K562 (cell line): ENCODE measurements at regions not wholly inside any gene's neighbourhood (a gene's known extent, or its start where the extent isn't known, plus 50 kb on each side); places are given as distances from the start of the nearest gene placed in this dataset.

Experiments
- ATAC-seq: fragments of 200-7000 bp; cut with Tn5 transposase; 3 replicates; pipeline ENCODE4 v1.9.1; 2020; ENCODE audit warnings: moderate library complexity
- BruUV-seq: library from RNA; stranded (reverse); fragments of 400-500 nt; replicated peaks from 2 replicates; lab custom pipeline; 2021; lab: Mats Ljungman, UMichigan
- CTCF ChIA-PET: fragments of 300-600 bp; formaldehyde crosslinking; extraction: SDS; loops from one replicate; lab custom pipeline; 2021; ENCODE audit warnings: low intra/inter-chr PET ratio; lab: Yijun Ruan, JAX
- POLR2A ChIA-PET: fragments of 300-600, 350-650 bp; sonication (Branson Sonifier 250); formaldehyde crosslinking; extraction: SDS; loops from one replicate; lab custom pipeline; 2021; ENCODE audit warnings: antibody characterized with exemption, inconsistent platforms; lab: Yijun Ruan, JAX
- DNase-seq, 4 experiments: peaks; one replicate each; pipeline versions ENCODE4 v3.0.0 to v3.0.0-alpha.2; 2011 to 2018; ENCODE audit warnings: low spot score in 3 of 4, mixed read lengths in 3 of 4; ENCODE audit errors: extremely low read depth in 1 of 4
- FAIRE-seq: peaks from 2 replicates; lab custom pipeline; 2011; peaks lifted over from hg19 to GRCh38; lab: Jason Lieb, UNC
- H2AFZ ChIP-seq: 2 replicates; pipeline ENCODE4 v1.6.0; 2011; ENCODE audit warnings: low read depth, low read length, control low read depth, inconsistent platforms
- H3K27ac ChIP-seq: fragments of 200-600 bp; 3 replicates; pipeline ENCODE4 v1.8.0; 2011; ENCODE audit warnings: low read depth, mild to moderate bottlenecking, control low read depth, inconsistent platforms, low read length, moderate library complexity, mixed read lengths; ENCODE audit errors: extremely low read depth
- H3K27me3 ChIP-seq, 2 experiments: fragments of 300-600 bp in 1 of 2; 2 replicates in 1 of 2; 3 replicates in 1 of 2; pipeline versions ENCODE4 v1.6.0 to v1.8.0; 2011; ENCODE audit warnings: inconsistent platforms in 2 of 2, low read length in 2 of 2, mild to moderate bottlenecking in 1 of 2, mixed read lengths in 1 of 2, moderate library complexity in 1 of 2; ENCODE audit not compliant: control insufficient read depth in 2 of 2, insufficient read depth in 2 of 2
- H3K36me3 ChIP-seq: fragments of 300-600 bp; 3 replicates; pipeline ENCODE4 v1.8.0; 2011; ENCODE audit warnings: mild to moderate bottlenecking, low read length, inconsistent platforms; ENCODE audit not compliant: control insufficient read depth, insufficient read depth
- H3K4me1 ChIP-seq, 2 experiments: fragments of 200-600 bp in 1 of 2; replicated peaks in 1 of 2; 2 replicates in 1 of 2; 3 replicates in 1 of 2; pipeline versions ENCODE4 v1.5.1 to v1.8.0; 2011; ENCODE audit warnings: inconsistent platforms in 2 of 2, low read length in 2 of 2, mild to moderate bottlenecking in 1 of 2, mixed read lengths in 1 of 2, moderate library complexity in 1 of 2; ENCODE audit not compliant: control insufficient read depth in 2 of 2, insufficient read depth in 2 of 2
- H3K4me2 ChIP-seq: 2 replicates; pipeline ENCODE4 v1.6.1; 2011; ENCODE audit warnings: low read length, control low read depth, inconsistent platforms, mixed read lengths; ENCODE audit not compliant: insufficient read depth
- H3K4me3 ChIP-seq: fragments of 200-600 bp; sonication (generic), shearing (Covaris generic); 2 replicates; pipeline ENCODE4 v1.5.1; 2016; ENCODE audit warnings: control low read depth, inconsistent platforms
- H3K79me2 ChIP-seq: fragments of 200-600 bp; 3 replicates; pipeline ENCODE4 v1.8.0; 2011; ENCODE audit warnings: low read length, inconsistent platforms; ENCODE audit not compliant: control insufficient read depth, insufficient read depth
- H3K9ac ChIP-seq, 2 experiments: 2 replicates each; pipeline versions ENCODE4 v1.6.0 to v1.6.1; 2011; ENCODE audit warnings: low read depth in 2 of 2, low read length in 2 of 2, control low read depth in 1 of 2, inconsistent platforms in 1 of 2, mild to moderate bottlenecking in 1 of 2, mixed read lengths in 1 of 2; ENCODE audit not compliant: insufficient read depth in 1 of 2
- H3K9me1 ChIP-seq: one replicate; pipeline ENCODE4 v1.6.0; 2011; ENCODE audit warnings: inconsistent platforms, mild to moderate bottlenecking, low read length, moderate library complexity; ENCODE audit not compliant: control insufficient read depth, insufficient read depth
- H3K9me3 ChIP-seq: replicated peaks from 2 replicates; pipeline ENCODE4 v1.5.1; 2011; ENCODE audit warnings: low read depth, low read length, inconsistent platforms; ENCODE audit not compliant: control insufficient read depth, insufficient read depth
- H4K20me1 ChIP-seq: replicated peaks from 2 replicates; pipeline ENCODE4 v1.6.1; 2011; ENCODE audit warnings: low read length, inconsistent platforms, mixed read lengths; ENCODE audit not compliant: control insufficient read depth, insufficient read depth
- CCNT2 ChIP-seq: IDR thresholded peaks from 2 replicates; pipeline ENCODE4 v1.6.1; 2011; ENCODE audit warnings: borderline replicate concordance, low read depth, mild to moderate bottlenecking, moderate library complexity, mixed read lengths, low read length; ENCODE audit not compliant: insufficient read length; ENCODE audit errors: extremely low read depth
- ELF4 ChIP-seq: fragments of 450-650 bp; formaldehyde crosslinking; IDR thresholded peaks from 2 replicates; pipeline ENCODE4 v1.4.0; 2022; ENCODE audit warnings: missing genetic modification characterization
- ILK ChIP-seq: fragments of 450-650 bp; IDR thresholded peaks from 2 replicates; pipeline ENCODE4 v1.6.1; 2016; ENCODE audit warnings: missing genetic modification characterization, low read depth, mild to moderate bottlenecking, missing compliant biosample characterization, moderate library complexity, borderline replicate concordance
- KLF1 ChIP-seq: fragments of 450-650 bp; IDR thresholded peaks from 2 replicates; pipeline ENCODE4 v1.6.1; 2016; ENCODE audit warnings: missing genetic modification characterization, missing compliant biosample characterization
- POLR3G ChIP-seq: IDR thresholded peaks from 2 replicates; pipeline ENCODE4 v1.6.1; 2011; ENCODE audit not compliant: insufficient read length, insufficient replicate concordance; ENCODE audit errors: extremely low read depth
- RAD21 ChIP-seq, 2 experiments: fragments of 250-450 bp in 1 of 2; fragments of 450-650 bp in 1 of 2; sonication (Bioruptor Pico) in 1 of 2; formaldehyde crosslinking in 1 of 2; IDR thresholded peaks in 1 of 2; conservative IDR thresholded peaks in 1 of 2; 2 replicates each; pipeline versions ENCODE4 v1.4.0 to v1.8.0; 2020 to 2022; ENCODE audit warnings: mild to moderate bottlenecking in 2 of 2, moderate library complexity in 1 of 2
- SFPQ ChIP-seq: fragments of 200-400 bp; formaldehyde crosslinking; IDR thresholded peaks from 2 replicates; pipeline ENCODE4 v1.6.1; 2017; ENCODE audit warnings: mild to moderate bottlenecking, low read depth, low read length, moderate library complexity
- TCF3 ChIP-seq: sonication (generic); formaldehyde crosslinking; IDR thresholded peaks from 2 replicates; pipeline ENCODE4 v1.4.0; 2020; ENCODE audit warnings: mild to moderate bottlenecking, missing genetic modification reagents
- ZFP36 ChIP-seq: fragments of 150-350 bp; IDR thresholded peaks from 2 replicates; pipeline ENCODE4 v1.6.1; 2018; ENCODE audit warnings: low read length, low read depth; ENCODE audit not compliant: partially characterized antibody
- ZNF217 ChIP-seq: sonication (generic); formaldehyde crosslinking; IDR thresholded peaks from 2 replicates; pipeline ENCODE4 v1.8.0; 2022; ENCODE audit warnings: mild to moderate bottlenecking, missing genetic modification reagents
- ZNF507 ChIP-seq: conservative IDR thresholded peaks from 2 replicates; pipeline ENCODE4 v1.6.1; 2017; ENCODE audit warnings: missing genetic modification characterization, missing compliant biosample characterization
- ZNF778 ChIP-seq: fragments of 450-650 bp; formaldehyde crosslinking; IDR thresholded peaks from 2 replicates; pipeline ENCODE4 v1.4.0; 2020; ENCODE audit warnings: mild to moderate bottlenecking, moderate library complexity
- WGBS: fragments of 100-300 bp; shearing (Covaris generic); methylation state at CpG from one replicate; pipeline ENCODE4 v1.1.6; 2016; ENCODE audit warnings: low coverage, mixed read lengths; ENCODE audit not compliant: insufficient coverage; ENCODE audit errors: missing lambda C conversion rate; 5-methylcytosine and 5-hydroxymethylcytosine counted together
- in situ Hi-C: fragments of 300-500 bp; cut with MboI; formaldehyde crosslinking; loops from 4 replicates; pipeline ENCODE4 v1.15.0; 2018; ENCODE audit warnings: inconsistent platforms, mixed read lengths
- intact Hi-C: fragments of 100-400 bp; cut with micrococcal nuclease; formaldehyde crosslinking; loops from 2 replicates; pipeline ENCODE4 v1.14.2; 2022
- TF ChIP-seq, protein P1 (sequence below): fragments of 250-450 bp; sonication (Bioruptor Pico); IDR thresholded peaks from 2 replicates; pipeline ENCODE4 v1.8.0; 2022; ENCODE audit warnings: moderate library complexity, mild to moderate bottlenecking, inconsistent platforms
- TF ChIP-seq, protein P2 (sequence below): fragments of 250-450 bp; sonication (Bioruptor Pico); IDR thresholded peaks from 2 replicates; pipeline ENCODE4 v1.9.0; 2021; ENCODE audit warnings: mild to moderate bottlenecking

DNA sequence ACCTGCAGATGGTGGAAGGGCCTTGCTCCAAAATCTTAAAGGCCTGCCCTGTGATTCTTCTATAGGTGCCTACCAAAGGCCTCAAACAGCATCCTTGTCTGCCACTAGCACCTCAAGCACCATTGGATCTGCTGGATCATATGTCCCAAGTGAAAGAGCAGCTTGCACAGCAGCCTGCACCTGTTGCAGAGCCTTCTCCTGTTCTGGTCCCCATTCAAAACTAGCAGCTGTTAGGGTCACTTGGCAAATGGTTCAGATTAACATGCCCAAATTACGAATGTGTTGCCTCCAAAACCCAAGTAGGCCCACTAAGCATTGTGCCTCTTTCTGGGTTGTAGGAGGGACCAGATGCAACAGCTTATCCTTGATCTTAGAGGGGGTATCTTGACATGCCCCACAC is 99.6 kb upstream of the F13A1 start:
- in situ Hi-C loops (no loop called here), intact Hi-C loops (no loop called here)
- Histone ChIP-seq H2AFZ (no peak overlapping the region), H3K4me3 (no peak overlapping the region), H3K79me2 (no peaks in the 10 kb centered on the region), H3K9ac (no peak overlapping the region), H3K4me2 (no peak overlapping the region), H4K20me1 (no peaks in the 10 kb centered on the region), H3K9me1 (no peaks in the 10 kb centered on the region), H3K27ac (no peak overlapping the region), H3K27me3 (0 out of 5 replicates have a peak, but pooled peaks cover 0 to 3% of the 10 kb centered on the region in 2 experiments), H3K36me3 (no peaks in the 10 kb centered on the region), H3K9me3 (no peaks in the 10 kb centered on the region), H3K4me1 (no peaks in the 10 kb centered on the region)
- 0% methylated on average over 1 of the region's 1 CpG for WGBS
- DNase-seq (no peak), ATAC-seq (no peak), FAIRE-seq (no peak)
- BruUV-seq = no TSS peak
- POLR2A ChIA-PET = no interaction called here
- CTCF ChIA-PET = no interaction called here
- TF ChIP-seq POLR3G (no peak), KLF1 (tag) (no peak), SFPQ (no peak), TCF3 (no peak), ILK (tag) (no peak), ELF4 (CRISPR knock-in tag) (no peak), CCNT2 (no peak), ZNF507 (tag) (no peak), ZNF778 (CRISPR knock-in tag) (no peak), ZFP36 (no peak), RAD21 (CRISPR knock-in tag; conservative IDR thresholded peaks at IDR 0.05 in 1 of 2, IDR thresholded peaks at IDR 0.05 in 1 of 2) (no peak), ZNF217 (CRISPR knock-in tag) (no peak)
- TF ChIP-seq, protein P1, sequence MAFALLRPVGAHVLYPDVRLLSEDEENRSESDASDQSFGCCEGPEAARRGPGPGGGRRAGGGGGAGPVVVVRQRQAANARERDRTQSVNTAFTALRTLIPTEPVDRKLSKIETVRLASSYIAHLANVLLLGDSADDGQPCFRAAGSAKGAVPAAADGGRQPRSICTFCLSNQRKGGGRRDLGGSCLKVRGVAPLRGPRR (CRISPR knock-in tag) = no peak
- TF ChIP-seq, protein P2, sequence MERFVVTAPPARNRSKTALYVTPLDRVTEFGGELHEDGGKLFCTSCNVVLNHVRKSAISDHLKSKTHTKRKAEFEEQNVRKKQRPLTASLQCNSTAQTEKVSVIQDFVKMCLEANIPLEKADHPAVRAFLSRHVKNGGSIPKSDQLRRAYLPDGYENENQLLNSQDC (CRISPR knock-in tag) = no peak
